ENCODE measurements at regions not wholly inside any gene's neighbourhood (a gene's known extent, or its start where the extent isn't known, plus 50 kb on each side); places are given as distances from the start of the nearest gene placed in this dataset.

DNA sequence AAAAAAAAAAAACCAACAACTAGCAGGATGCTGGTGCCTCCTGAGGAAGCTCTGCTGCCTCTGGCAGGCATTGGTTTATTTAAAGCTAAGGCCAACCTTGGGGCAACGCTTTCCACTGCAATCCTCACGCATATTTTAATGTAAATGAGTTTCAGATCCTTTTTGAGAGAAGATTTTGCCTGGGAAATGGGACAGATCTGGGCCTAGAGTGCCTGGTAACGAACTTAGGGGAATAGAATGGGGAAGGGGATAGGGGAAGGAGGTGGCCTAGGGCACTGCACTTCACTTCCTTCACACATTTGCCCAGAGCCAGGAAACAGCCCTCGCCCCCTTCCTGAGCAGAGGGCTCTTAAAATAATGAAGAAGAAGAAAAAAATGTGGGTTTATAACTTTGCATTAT lies 132.7 kb upstream of the TMEM170B start:
- no peaks in the 10 kb centered on the region for H4K20me1 ChIP-seq (ENCODE audit: insufficient read depth)
- no peak overlapping the region for H3K9ac ChIP-seq
- peak overlapping the region in 1 of 2 experiments; percentile 14; a peak in 1 of 4 replicates for H3K27ac ChIP-seq (ENCODE audit: low read depth in 2 of 2, low read length in 1 of 2)
- peaks cover 2% of the 10 kb centered on the region for H3F3A ChIP-seq (replicated peaks; ENCODE audit: insufficient read depth)
- no peak overlapping the region for H3K4me3 ChIP-seq (ENCODE audit: low read depth in 2 of 2, low read length in 1 of 2)
- DNase-seq = no peak
- 80% methylated on average over 4 of the region's 4 CpGs for WGBS (ENCODE audit: low lambda C conversion rate)
- no peaks in the 10 kb centered on the region; a peak in 1 of 4 replicates for H3K4me1 ChIP-seq (ENCODE audit: control insufficient read depth in 1 of 2, insufficient read depth in 2 of 2, low read depth in 1 of 2, low read length in 1 of 2)
- no peaks in the 10 kb centered on the region for H3K9me3 ChIP-seq
- no peaks in the 10 kb centered on the region for H3K79me2 ChIP-seq (ENCODE audit: insufficient read depth)
- H3K4me2 ChIP-seq = no peak overlapping the region
- TF ChIP-seq CHD2 (IDR thresholded peaks at IDR 0.05; ENCODE audit: low read length, partially characterized antibody) = no peak
- no peak for TF ChIP-seq RXRA (IDR thresholded peaks at IDR 0.05; ENCODE audit: borderline replicate concordance, low read depth)
- TF ChIP-seq NRF1 (IDR thresholded peaks at IDR 0.05; ENCODE audit: low read depth, low read length) = no peak
- TF ChIP-seq TCF12 (IDR thresholded peaks at IDR 0.05) = no peak
- TF ChIP-seq, protein P1, sequence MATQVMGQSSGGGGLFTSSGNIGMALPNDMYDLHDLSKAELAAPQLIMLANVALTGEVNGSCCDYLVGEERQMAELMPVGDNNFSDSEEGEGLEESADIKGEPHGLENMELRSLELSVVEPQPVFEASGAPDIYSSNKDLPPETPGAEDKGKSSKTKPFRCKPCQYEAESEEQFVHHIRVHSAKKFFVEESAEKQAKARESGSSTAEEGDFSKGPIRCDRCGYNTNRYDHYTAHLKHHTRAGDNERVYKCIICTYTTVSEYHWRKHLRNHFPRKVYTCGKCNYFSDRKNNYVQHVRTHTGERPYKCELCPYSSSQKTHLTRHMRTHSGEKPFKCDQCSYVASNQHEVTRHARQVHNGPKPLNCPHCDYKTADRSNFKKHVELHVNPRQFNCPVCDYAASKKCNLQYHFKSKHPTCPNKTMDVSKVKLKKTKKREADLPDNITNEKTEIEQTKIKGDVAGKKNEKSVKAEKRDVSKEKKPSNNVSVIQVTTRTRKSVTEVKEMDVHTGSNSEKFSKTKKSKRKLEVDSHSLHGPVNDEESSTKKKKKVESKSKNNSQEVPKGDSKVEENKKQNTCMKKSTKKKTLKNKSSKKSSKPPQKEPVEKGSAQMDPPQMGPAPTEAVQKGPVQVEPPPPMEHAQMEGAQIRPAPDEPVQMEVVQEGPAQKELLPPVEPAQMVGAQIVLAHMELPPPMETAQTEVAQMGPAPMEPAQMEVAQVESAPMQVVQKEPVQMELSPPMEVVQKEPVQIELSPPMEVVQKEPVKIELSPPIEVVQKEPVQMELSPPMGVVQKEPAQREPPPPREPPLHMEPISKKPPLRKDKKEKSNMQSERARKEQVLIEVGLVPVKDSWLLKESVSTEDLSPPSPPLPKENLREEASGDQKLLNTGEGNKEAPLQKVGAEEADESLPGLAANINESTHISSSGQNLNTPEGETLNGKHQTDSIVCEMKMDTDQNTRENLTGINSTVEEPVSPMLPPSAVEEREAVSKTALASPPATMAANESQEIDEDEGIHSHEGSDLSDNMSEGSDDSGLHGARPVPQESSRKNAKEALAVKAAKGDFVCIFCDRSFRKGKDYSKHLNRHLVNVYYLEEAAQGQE (IDR thresholded peaks at IDR 0.05; ENCODE audit: low read depth, low read length) = no peak
- TF ChIP-seq TAF1 (IDR thresholded peaks at IDR 0.05; ENCODE audit: borderline replicate concordance, low read depth, low read length) = no peak
- TF ChIP-seq USF1 (IDR thresholded peaks at IDR 0.05; ENCODE audit: borderline replicate concordance, low read depth) = no peak
- no peak for TF ChIP-seq JUND (IDR thresholded peaks at IDR 0.05)
- TF ChIP-seq FOSL2 (IDR thresholded peaks at IDR 0.05; ENCODE audit: borderline replicate concordance, low read depth) = no peak
- no peak for TF ChIP-seq FOXM1 (IDR thresholded peaks at IDR 0.05; ENCODE audit: low read depth)
- no peak for TF ChIP-seq EZH2phosphoT487 (IDR thresholded peaks at IDR 0.05; ENCODE audit: borderline replicate concordance, low read depth)
- no peak for TF ChIP-seq GATA2 (CRISPR knock-in tag; IDR thresholded peaks at IDR 0.05)
- TF ChIP-seq MEF2A (IDR thresholded peaks at IDR 0.05; ENCODE audit: borderline replicate concordance, low read depth) = no peak
- TF ChIP-seq, protein P2, sequence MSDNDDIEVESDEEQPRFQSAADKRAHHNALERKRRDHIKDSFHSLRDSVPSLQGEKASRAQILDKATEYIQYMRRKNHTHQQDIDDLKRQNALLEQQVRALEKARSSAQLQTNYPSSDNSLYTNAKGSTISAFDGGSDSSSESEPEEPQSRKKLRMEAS (IDR thresholded peaks at IDR 0.05; ENCODE audit: low read depth) = no peak
- no peak for TF ChIP-seq PBX3 (IDR thresholded peaks at IDR 0.05)
- TF ChIP-seq YY1 (IDR thresholded peaks at IDR 0.05; ENCODE audit: low read depth) = no peak
- ChIA-PET CTCF (interaction anchor here (1.4 kb wide), 1 partner anchor 91 kb away, joined by 3 read pairs; no protein-coding TSS in a partner anchor), POLR2A (no interaction called here)
- H3K36me3 ChIP-seq (replicated peaks in 1 of 2; ENCODE audit: control insufficient read depth in 1 of 2, insufficient read depth in 2 of 2, low read length in 1 of 2) = no peaks in the 10 kb centered on the region
- H3K27me3 ChIP-seq (ENCODE audit: insufficient read depth) = no peaks in the 10 kb centered on the region
- no peak overlapping the region for H2AFZ ChIP-seq (ENCODE audit: low read depth)
- H3K9me2 ChIP-seq = no peaks in the 10 kb centered on the region
